Breast epithelium (tissue), 4 donors: ENCODE measurements at regions not wholly inside any gene's neighbourhood (a gene's known extent, or its start where the extent isn't known, plus 50 kb on each side); places are given as distances from the start of the nearest gene placed in this dataset.

Experiments used
- DNase-seq, 2 donors: peaks; one replicate each; pipeline ENCODE4 v3.0.0-alpha.2; 2019; ENCODE audit warnings: low spot score in 2 of 2
- H3K27ac ChIP-seq, 2 donors: fragments of 200-600 bp; sonication (generic) in 1 of 2; one replicate each; pipeline ENCODE4 v1.5.1; 2016 to 2019; ENCODE audit warnings: mild to moderate bottlenecking in 1 of 2
- H3K27me3 ChIP-seq, 2 donors: fragments of 200-600 bp; sonication (generic) in 1 of 2; one replicate each; pipeline versions ENCODE4 v1.5.1 to v1.6.0; 2017 to 2019; ENCODE audit warnings: control low read depth in 1 of 2, mild to moderate bottlenecking in 1 of 2
- H3K36me3 ChIP-seq: fragments of 200-600 bp; one replicate; pipeline ENCODE4 v1.5.1; 2019
- H3K4me1 ChIP-seq, 2 donors: fragments of 200-600 bp; sonication (generic); one replicate each; pipeline ENCODE4 v1.5.1; 2016 to 2019; ENCODE audit warnings: control low read depth in 1 of 2
- H3K4me3 ChIP-seq, 3 donors: fragments of 200-600 bp; sonication (generic); 1 replicate in 2 of 3; 2 replicates in 1 of 3; pipeline ENCODE4 v1.5.1; 2016 to 2019; ENCODE audit warnings: mild to moderate bottlenecking in 3 of 3, moderate library complexity in 2 of 3
- H3K9me3 ChIP-seq, 2 donors: fragments of 200-600 bp; sonication (generic) in 1 of 2; one replicate each; pipeline ENCODE4 v1.5.1; 2016 to 2019; ENCODE audit warnings: control low read depth in 1 of 2
- CTCF ChIP-seq, 3 donors: fragments of 450-650 bp; IDR thresholded peaks; one replicate each; pipeline ENCODE4 v1.5.1; 2016 to 2017; ENCODE audit warnings: antibody characterized with exemption in 3 of 3, mild to moderate bottlenecking in 3 of 3, moderate library complexity in 3 of 3
- POLR2A ChIP-seq: fragments of 450-650 bp; IDR thresholded peaks from one replicate; pipeline ENCODE4 v1.6.1; 2016; ENCODE audit warnings: antibody characterized with exemption, mild to moderate bottlenecking, moderate library complexity
- POLR2AphosphoS5 ChIP-seq, 3 donors: sonication (generic); formaldehyde crosslinking; IDR thresholded peaks; one replicate each; pipeline ENCODE4 v1.6.1; 2017; ENCODE audit warnings: antibody characterized with exemption in 3 of 3
- intact Hi-C: fragments of 100-400 bp; cut with DNase I; formaldehyde crosslinking; loops from one replicate; pipeline ENCODE4 v1.15.1; 2023; ENCODE audit warnings: low total_unique reads

GRCh38 chr9:115169003-115169402 lies 51.0 kb upstream of the TNC start:
- intact Hi-C loops: no loop called here
- Histone ChIP-seq H3K9me3 (no peaks in the 10 kb centered on the region), H3K27me3 (no peaks in the 10 kb centered on the region), H3K36me3 (no peaks in the 10 kb centered on the region), H3K27ac (no peak overlapping the region), H3K4me3 (no peak overlapping the region), H3K4me1 (no peaks in the 10 kb centered on the region)
- DNase-seq: no peak
- no peak for TF ChIP-seq CTCF (IDR thresholded peaks at IDR 0.05)
- TF ChIP-seq POLR2A: no peak
- TF ChIP-seq POLR2AphosphoS5 (IDR thresholded peaks at IDR 0.05): no peak

GRCh38 chr9:115170358-115171073 lies 52.6 kb upstream of the TNC start:
- Histone ChIP-seq H3K27ac (no peak overlapping the region), H3K36me3 (no peaks in the 10 kb centered on the region), H3K27me3 (no peaks in the 10 kb centered on the region), H3K4me1 (no peaks in the 10 kb centered on the region), H3K4me3 (no peak overlapping the region), H3K9me3 (no peaks in the 10 kb centered on the region)
- intact Hi-C loops: no loop called here
- DNase-seq: no peak
- TF ChIP-seq CTCF (IDR thresholded peaks at IDR 0.05): no peak

GRCh38 chr9:115171921-115172388 lies 54.0 kb upstream of the TNC start:
- H3K4me3 ChIP-seq: no peak overlapping the region
- H3K27me3 ChIP-seq: no peaks in the 10 kb centered on the region
- no peaks in the 10 kb centered on the region for H3K4me1 ChIP-seq
- DNase-seq: no peak
- no peak for TF ChIP-seq POLR2AphosphoS5 (IDR thresholded peaks at IDR 0.05)
- TF ChIP-seq CTCF (IDR thresholded peaks at IDR 0.05): no peak
- no peak for TF ChIP-seq POLR2A
- intact Hi-C loops: no loop called here
- no peak overlapping the region for H3K27ac ChIP-seq
- no peaks in the 10 kb centered on the region for H3K9me3 ChIP-seq
- H3K36me3 ChIP-seq: no peaks in the 10 kb centered on the region

GRCh38 chr9:115182264-115182663 lies 64.3 kb upstream of the TNC start:
- H3K36me3 ChIP-seq: no peaks in the 10 kb centered on the region
- H3K27me3 ChIP-seq: no peaks in the 10 kb centered on the region
- no peak for TF ChIP-seq POLR2A
- no peak for TF ChIP-seq POLR2AphosphoS5 (IDR thresholded peaks at IDR 0.05)
- TF ChIP-seq CTCF (IDR thresholded peaks at IDR 0.05): no peak
- no peaks in the 10 kb centered on the region for H3K4me1 ChIP-seq
- intact Hi-C loops: no loop called here
- DNase-seq: no peak
- H3K4me3 ChIP-seq: no peak overlapping the region
- H3K27ac ChIP-seq: no peak overlapping the region
- no peaks in the 10 kb centered on the region for H3K9me3 ChIP-seq

GRCh38 chr9:115183436-115183835 lies 65.5 kb upstream of the TNC start:
- TF ChIP-seq CTCF (IDR thresholded peaks at IDR 0.05) (no peak), POLR2A (no peak), POLR2AphosphoS5 (IDR thresholded peaks at IDR 0.05) (no peak)
- intact Hi-C loops: no loop called here
- H3K27ac ChIP-seq: no peak overlapping the region
- H3K36me3 ChIP-seq: no peaks in the 10 kb centered on the region
- no peak overlapping the region for H3K4me3 ChIP-seq
- H3K27me3 ChIP-seq: no peaks in the 10 kb centered on the region
- H3K4me1 ChIP-seq: no peaks in the 10 kb centered on the region
- no peak for DNase-seq
- H3K9me3 ChIP-seq: no peaks in the 10 kb centered on the region
